HCT116 (cell line): ENCODE measurements at regions not wholly inside any gene's neighbourhood (a gene's known extent, or its start where the extent isn't known, plus 50 kb on each side); places are given as distances from the start of the nearest gene placed in this dataset.

ENCODE experiments used
- ATAC-seq: fragments of 200-7000 bp; cut with Tn5 transposase; 2 replicates; pipeline ENCODE4 v1.9.1; 2020; ENCODE audit warnings: mild to moderate bottlenecking, moderate library complexity
- BruUV-seq: library from RNA; stranded (reverse); fragments of 400-500 nt; replicated peaks from 2 replicates; lab custom pipeline; 2021; lab: Mats Ljungman, UMichigan
- CTCF ChIA-PET: fragments of 300-600 bp; sonication (Branson Sonifier 250); formaldehyde crosslinking; loops from one replicate; lab custom pipeline; 2021; ENCODE audit warnings: antibody characterized with exemption; lab: Charles Lee
- POLR2A ChIA-PET: fragments of 300-600, 350-600 bp; sonication (Branson Sonifier 250); formaldehyde crosslinking; loops from one replicate; lab custom pipeline; 2021; ENCODE audit warnings: antibody characterized with exemption; lab: Charles Lee
- RAD21 ChIA-PET, 2 experiments: fragments of 300-600 bp; sonication (Branson Sonifier 250); formaldehyde crosslinking; loops; one replicate each; lab custom pipeline; 2023; ENCODE audit warnings: low total read pairs in 2 of 2; ENCODE audit not compliant: uncharacterized antibody in 2 of 2, unreplicated experiment in 2 of 2, low non-redundant PET in 1 of 2; lab: Charles Lee
- DNase-seq: peaks from one replicate; pipeline ENCODE4 v3.0.0-alpha.2; 2010; ENCODE audit warnings: low read depth, low spot score
- H2AFZ ChIP-seq: fragments of 200-600 bp; shearing (Covaris generic), sonication (generic); 2 replicates; pipeline ENCODE4 v1.6.1; 2017; ENCODE audit warnings: low read depth, mixed run types, mixed read lengths, antibody characterized with exemption, low read length; ENCODE audit not compliant: poor library complexity, severe bottlenecking
- H3K27ac ChIP-seq: 2 replicates; pipeline ENCODE4 v1.5.1; 2012; ENCODE audit warnings: low read depth, low read length
- H3K27me3 ChIP-seq: fragments of 200-600 bp; sonication (generic); 2 replicates; pipeline ENCODE4 v1.6.1; 2016; ENCODE audit warnings: mixed run types, low read length, mixed read lengths; ENCODE audit not compliant: insufficient read depth
- H3K36me3 ChIP-seq, 2 experiments: fragments of 200-500 bp in 1 of 2; fragments of 200-600 bp in 1 of 2; sonication (Bioruptor generic) in 1 of 2; sonication (generic) in 1 of 2; 2 replicates each; pipeline versions ENCODE4 v1.5.1 to v1.6.1; 2014 to 2016; ENCODE audit warnings: low read length in 2 of 2, inconsistent platforms in 1 of 2, mixed read lengths in 1 of 2, mixed run types in 1 of 2; ENCODE audit not compliant: insufficient read depth in 2 of 2, control insufficient read depth in 1 of 2
- H3K4me1 ChIP-seq, 2 experiments: fragments of 200-600 bp in 1 of 2; sonication (generic) in 1 of 2; 2 replicates each; pipeline versions ENCODE4 v1.5.1 to v1.6.1; 2012 to 2017; ENCODE audit warnings: low read length in 2 of 2, inconsistent platforms in 1 of 2, mild to moderate bottlenecking in 1 of 2, mixed read lengths in 1 of 2, mixed run types in 1 of 2, moderate library complexity in 1 of 2; ENCODE audit not compliant: insufficient read depth in 2 of 2, control insufficient read depth in 1 of 2
- H3K4me2 ChIP-seq: fragments of 200-600 bp; sonication (generic); 2 replicates; pipeline ENCODE4 v1.6.1; 2017; ENCODE audit warnings: mixed run types, low read length, mixed read lengths
- H3K4me3 ChIP-seq, 2 experiments: fragments of 200-600 bp in 1 of 2; sonication (generic) in 1 of 2; replicated peaks in 1 of 2; 2 replicates each; pipeline ENCODE4 v1.5.1; 2011 to 2016; ENCODE audit warnings: low read length in 2 of 2, control low read depth in 1 of 2, low read depth in 1 of 2, mild to moderate bottlenecking in 1 of 2, mixed read lengths in 1 of 2, mixed run types in 1 of 2
- H3K79me2 ChIP-seq: fragments of 200-600 bp; sonication (generic); 2 replicates; pipeline ENCODE4 v1.6.1; 2017; ENCODE audit warnings: mild to moderate bottlenecking, mixed run types, low read length, moderate library complexity, mixed read lengths; ENCODE audit not compliant: insufficient read depth
- H3K9ac ChIP-seq: fragments of 200-600 bp; sonication (generic); 2 replicates; pipeline ENCODE4 v1.6.1; 2016; ENCODE audit warnings: low read length, mixed read lengths
- H3K9me2 ChIP-seq: fragments of 200-600 bp; sonication (generic), shearing (Covaris generic); 2 replicates; pipeline ENCODE4 v1.6.1; 2017; ENCODE audit warnings: mixed run types, mild to moderate bottlenecking, moderate library complexity; ENCODE audit not compliant: insufficient read depth
- H3K9me3 ChIP-seq, 2 experiments: fragments of 200-500 bp in 1 of 2; fragments of 200-600 bp in 1 of 2; sonication (Bioruptor generic) in 1 of 2; sonication (generic) in 1 of 2; 2 replicates each; pipeline ENCODE4 v1.6.1; 2014 to 2017; ENCODE audit warnings: low read length in 2 of 2, mixed read lengths in 2 of 2, inconsistent platforms in 1 of 2, low read depth in 1 of 2, mild to moderate bottlenecking in 1 of 2, mixed run types in 1 of 2, moderate library complexity in 1 of 2; ENCODE audit not compliant: control insufficient read depth in 1 of 2, insufficient read depth in 1 of 2
- H4K20me1 ChIP-seq: fragments of 200-600 bp; sonication (generic), shearing (Covaris generic); 2 replicates; pipeline ENCODE4 v1.6.1; 2017; ENCODE audit warnings: mixed run types, mild to moderate bottlenecking, moderate library complexity; ENCODE audit not compliant: insufficient read depth
- ATF3 ChIP-seq: IDR thresholded peaks from 2 replicates; pipeline ENCODE4 v1.6.1; 2012
- CBX3 ChIP-seq: IDR thresholded peaks from 2 replicates; pipeline ENCODE4 v1.6.1; 2012; ENCODE audit warnings: low read depth
- CEBPB ChIP-seq: IDR thresholded peaks from 2 replicates; pipeline ENCODE4 v1.6.1; 2012; ENCODE audit warnings: low read depth
- ELF1 ChIP-seq: IDR thresholded peaks from 2 replicates; pipeline ENCODE4 v1.6.1; 2012; ENCODE audit warnings: low read depth, borderline replicate concordance
- EZH2phosphoT487 ChIP-seq: fragments of 200-600 bp; IDR thresholded peaks from 2 replicates; pipeline ENCODE4 v1.6.1; 2018; ENCODE audit warnings: antibody characterized with exemption, borderline replicate concordance
- JUND ChIP-seq: IDR thresholded peaks from 2 replicates; pipeline ENCODE4 v1.6.1; 2012
- POLR2A ChIP-seq: IDR thresholded peaks from 2 replicates; pipeline ENCODE4 v1.7.0; 2011; ENCODE audit warnings: borderline replicate concordance; ENCODE audit not compliant: insufficient read depth, insufficient read length; ENCODE audit errors: extremely low read depth
- POLR2AphosphoS5 ChIP-seq: IDR thresholded peaks from 2 replicates; pipeline ENCODE4 v1.6.1; 2011; ENCODE audit warnings: mild to moderate bottlenecking, low read depth, low read length, moderate library complexity
- SIN3A ChIP-seq: IDR thresholded peaks from 2 replicates; pipeline ENCODE4 v1.6.1; 2012; ENCODE audit warnings: low read depth
- SP1 ChIP-seq: IDR thresholded peaks from 2 replicates; pipeline ENCODE4 v1.6.1; 2012; ENCODE audit warnings: low read depth
- YY1 ChIP-seq: IDR thresholded peaks from 2 replicates; pipeline ENCODE4 v1.6.1; 2011; ENCODE audit warnings: low read length, low read depth, moderate library complexity, mild to moderate bottlenecking; ENCODE audit not compliant: insufficient replicate concordance; ENCODE audit errors: extremely low read depth
- ZNF274 ChIP-seq: fragments of 200-500 bp; sonication (Bioruptor generic); IDR thresholded peaks from 2 replicates; pipeline ENCODE4 v1.6.1; 2014; ENCODE audit warnings: mild to moderate bottlenecking, low read depth, low read length, inconsistent platforms
- intact Hi-C: fragments of 100-400 bp; cut with micrococcal nuclease; formaldehyde crosslinking; loops from 2 replicates; pipeline ENCODE4 v1.10.0; 2022
- TF ChIP-seq, protein P1 (sequence below): IDR thresholded peaks from 2 replicates; pipeline ENCODE4 v1.6.1; 2011; ENCODE audit warnings: mild to moderate bottlenecking, low read length, moderate library complexity; ENCODE audit not compliant: insufficient replicate concordance; ENCODE audit errors: extremely low read depth
- TF ChIP-seq, protein P2 (sequence below): IDR thresholded peaks from 2 replicates; pipeline ENCODE4 v1.6.1; 2012
- TF ChIP-seq, protein P3 (sequence below), 3 experiments: fragments of 200-600 bp in 1 of 3; sonication (generic) in 1 of 3; IDR thresholded peaks in 2 of 3; conservative IDR thresholded peaks in 1 of 3; 2 replicates each; pipeline ENCODE4 v1.5.1; 2012 to 2017; ENCODE audit warnings: low read depth in 2 of 3, low read length in 2 of 3, antibody characterized with exemption in 1 of 3, borderline replicate concordance in 1 of 3, control low read depth in 1 of 3, mild to moderate bottlenecking in 1 of 3, mixed read lengths in 1 of 3, mixed run types in 1 of 3, moderate library complexity in 1 of 3; ENCODE audit not compliant: insufficient read depth in 1 of 3
- TF ChIP-seq, protein P4 (sequence below): IDR thresholded peaks from 2 replicates; pipeline ENCODE4 v1.6.1; 2012; ENCODE audit warnings: low read depth

GRCh38 chr7:41054960-41055661 is 647.8 kb downstream of the INHBA start:
- ATAC-seq (no peak), DNase-seq (no peak)
- no peaks in the 10 kb centered on the region for H4K20me1 ChIP-seq
- H2AFZ ChIP-seq, result no peak overlapping the region
- peaks cover 0 to 4% of the 10 kb centered on the region in 2 experiments; a peak in 1 of 4 replicates for H3K9me3 ChIP-seq
- intact Hi-C loops, result no loop called here
- no peaks in the 10 kb centered on the region for H3K79me2 ChIP-seq
- H3K9me2 ChIP-seq, result no peaks in the 10 kb centered on the region
- H3K4me2 ChIP-seq, result no peak overlapping the region
- ChIA-PET CTCF (no interaction called here), POLR2A (no interaction called here), RAD21 (no interaction called here)
- no peak overlapping the region for H3K4me3 ChIP-seq
- no peaks in the 10 kb centered on the region for H3K27me3 ChIP-seq
- H3K9ac ChIP-seq, result no peak overlapping the region
- no peak overlapping the region for H3K27ac ChIP-seq
- no TSS peak for BruUV-seq
- H3K36me3 ChIP-seq, result no peaks in the 10 kb centered on the region
- no peaks in the 10 kb centered on the region for H3K4me1 ChIP-seq
- TF ChIP-seq POLR2A (no peak), CBX3 (no peak), POLR2AphosphoS5 (no peak), CEBPB (no peak), ATF3 (no peak), ZNF274 (no peak), EZH2phosphoT487 (no peak), SIN3A (no peak), YY1 (no peak), ELF1 (no peak), JUND (no peak), SP1 (no peak)
- TF ChIP-seq, protein P1, sequence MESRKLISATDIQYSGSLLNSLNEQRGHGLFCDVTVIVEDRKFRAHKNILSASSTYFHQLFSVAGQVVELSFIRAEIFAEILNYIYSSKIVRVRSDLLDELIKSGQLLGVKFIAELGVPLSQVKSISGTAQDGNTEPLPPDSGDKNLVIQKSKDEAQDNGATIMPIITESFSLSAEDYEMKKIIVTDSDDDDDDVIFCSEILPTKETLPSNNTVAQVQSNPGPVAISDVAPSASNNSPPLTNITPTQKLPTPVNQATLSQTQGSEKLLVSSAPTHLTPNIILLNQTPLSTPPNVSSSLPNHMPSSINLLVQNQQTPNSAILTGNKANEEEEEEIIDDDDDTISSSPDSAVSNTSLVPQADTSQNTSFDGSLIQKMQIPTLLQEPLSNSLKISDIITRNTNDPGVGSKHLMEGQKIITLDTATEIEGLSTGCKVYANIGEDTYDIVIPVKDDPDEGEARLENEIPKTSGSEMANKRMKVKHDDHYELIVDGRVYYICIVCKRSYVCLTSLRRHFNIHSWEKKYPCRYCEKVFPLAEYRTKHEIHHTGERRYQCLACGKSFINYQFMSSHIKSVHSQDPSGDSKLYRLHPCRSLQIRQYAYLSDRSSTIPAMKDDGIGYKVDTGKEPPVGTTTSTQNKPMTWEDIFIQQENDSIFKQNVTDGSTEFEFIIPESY, result no peak
- TF ChIP-seq, protein P2, sequence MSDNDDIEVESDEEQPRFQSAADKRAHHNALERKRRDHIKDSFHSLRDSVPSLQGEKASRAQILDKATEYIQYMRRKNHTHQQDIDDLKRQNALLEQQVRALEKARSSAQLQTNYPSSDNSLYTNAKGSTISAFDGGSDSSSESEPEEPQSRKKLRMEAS, result no peak
- TF ChIP-seq, protein P3, sequence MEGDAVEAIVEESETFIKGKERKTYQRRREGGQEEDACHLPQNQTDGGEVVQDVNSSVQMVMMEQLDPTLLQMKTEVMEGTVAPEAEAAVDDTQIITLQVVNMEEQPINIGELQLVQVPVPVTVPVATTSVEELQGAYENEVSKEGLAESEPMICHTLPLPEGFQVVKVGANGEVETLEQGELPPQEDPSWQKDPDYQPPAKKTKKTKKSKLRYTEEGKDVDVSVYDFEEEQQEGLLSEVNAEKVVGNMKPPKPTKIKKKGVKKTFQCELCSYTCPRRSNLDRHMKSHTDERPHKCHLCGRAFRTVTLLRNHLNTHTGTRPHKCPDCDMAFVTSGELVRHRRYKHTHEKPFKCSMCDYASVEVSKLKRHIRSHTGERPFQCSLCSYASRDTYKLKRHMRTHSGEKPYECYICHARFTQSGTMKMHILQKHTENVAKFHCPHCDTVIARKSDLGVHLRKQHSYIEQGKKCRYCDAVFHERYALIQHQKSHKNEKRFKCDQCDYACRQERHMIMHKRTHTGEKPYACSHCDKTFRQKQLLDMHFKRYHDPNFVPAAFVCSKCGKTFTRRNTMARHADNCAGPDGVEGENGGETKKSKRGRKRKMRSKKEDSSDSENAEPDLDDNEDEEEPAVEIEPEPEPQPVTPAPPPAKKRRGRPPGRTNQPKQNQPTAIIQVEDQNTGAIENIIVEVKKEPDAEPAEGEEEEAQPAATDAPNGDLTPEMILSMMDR (IDR thresholded peaks at IDR 0.05 in 2 of 3, conservative IDR thresholded peaks at IDR 0.05 in 1 of 3; ENCODE audit: borderline replicate concordance in 1 of 3, insufficient read depth in 1 of 3, low read depth in 2 of 3, low read length in 2 of 3), result no peak
- TF ChIP-seq, protein P4, sequence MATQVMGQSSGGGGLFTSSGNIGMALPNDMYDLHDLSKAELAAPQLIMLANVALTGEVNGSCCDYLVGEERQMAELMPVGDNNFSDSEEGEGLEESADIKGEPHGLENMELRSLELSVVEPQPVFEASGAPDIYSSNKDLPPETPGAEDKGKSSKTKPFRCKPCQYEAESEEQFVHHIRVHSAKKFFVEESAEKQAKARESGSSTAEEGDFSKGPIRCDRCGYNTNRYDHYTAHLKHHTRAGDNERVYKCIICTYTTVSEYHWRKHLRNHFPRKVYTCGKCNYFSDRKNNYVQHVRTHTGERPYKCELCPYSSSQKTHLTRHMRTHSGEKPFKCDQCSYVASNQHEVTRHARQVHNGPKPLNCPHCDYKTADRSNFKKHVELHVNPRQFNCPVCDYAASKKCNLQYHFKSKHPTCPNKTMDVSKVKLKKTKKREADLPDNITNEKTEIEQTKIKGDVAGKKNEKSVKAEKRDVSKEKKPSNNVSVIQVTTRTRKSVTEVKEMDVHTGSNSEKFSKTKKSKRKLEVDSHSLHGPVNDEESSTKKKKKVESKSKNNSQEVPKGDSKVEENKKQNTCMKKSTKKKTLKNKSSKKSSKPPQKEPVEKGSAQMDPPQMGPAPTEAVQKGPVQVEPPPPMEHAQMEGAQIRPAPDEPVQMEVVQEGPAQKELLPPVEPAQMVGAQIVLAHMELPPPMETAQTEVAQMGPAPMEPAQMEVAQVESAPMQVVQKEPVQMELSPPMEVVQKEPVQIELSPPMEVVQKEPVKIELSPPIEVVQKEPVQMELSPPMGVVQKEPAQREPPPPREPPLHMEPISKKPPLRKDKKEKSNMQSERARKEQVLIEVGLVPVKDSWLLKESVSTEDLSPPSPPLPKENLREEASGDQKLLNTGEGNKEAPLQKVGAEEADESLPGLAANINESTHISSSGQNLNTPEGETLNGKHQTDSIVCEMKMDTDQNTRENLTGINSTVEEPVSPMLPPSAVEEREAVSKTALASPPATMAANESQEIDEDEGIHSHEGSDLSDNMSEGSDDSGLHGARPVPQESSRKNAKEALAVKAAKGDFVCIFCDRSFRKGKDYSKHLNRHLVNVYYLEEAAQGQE, result no peak
